C4-2B (cell line): ENCODE measurements at regions not wholly inside any gene's neighbourhood (a gene's known extent, or its start where the extent isn't known, plus 50 kb on each side); places are given as distances from the start of the nearest gene placed in this dataset.

Experiments
- H3K27ac ChIP-seq: fragments of 450-650 bp; 2 replicates; pipeline ENCODE4 v1.5.1; 2017
- ZFX ChIP-seq: fragments of 450-650 bp; IDR thresholded peaks from 2 replicates; pipeline ENCODE4 v1.6.1; 2017
- TF ChIP-seq, protein P1 (sequence below): fragments of 450-650 bp; conservative IDR thresholded peaks from 2 replicates; pipeline ENCODE4 v1.5.1; 2017; ENCODE audit warnings: mild to moderate bottlenecking

DNA sequence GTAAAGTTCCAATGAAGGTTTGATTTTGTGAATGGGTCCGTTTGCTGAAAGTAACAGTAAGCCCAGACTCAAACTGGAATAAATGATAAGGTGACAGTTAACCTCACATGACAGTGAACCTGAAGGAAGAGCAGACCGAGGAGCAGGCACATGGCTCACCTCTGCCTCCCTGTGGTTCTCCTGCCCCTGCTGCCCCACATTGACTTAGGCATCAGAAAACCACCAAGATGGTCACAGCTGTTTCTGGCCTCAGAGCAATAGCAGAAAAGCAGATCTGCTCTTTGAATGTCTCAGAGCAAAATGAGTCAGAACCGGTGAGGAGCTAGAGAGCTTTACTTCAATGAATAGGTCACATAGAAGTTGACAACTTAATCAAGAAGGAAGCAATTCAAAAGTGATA, 487.6 kb downstream of the METTL4 start:
- TF ChIP-seq ZFX, result no peak
- TF ChIP-seq, protein P1, sequence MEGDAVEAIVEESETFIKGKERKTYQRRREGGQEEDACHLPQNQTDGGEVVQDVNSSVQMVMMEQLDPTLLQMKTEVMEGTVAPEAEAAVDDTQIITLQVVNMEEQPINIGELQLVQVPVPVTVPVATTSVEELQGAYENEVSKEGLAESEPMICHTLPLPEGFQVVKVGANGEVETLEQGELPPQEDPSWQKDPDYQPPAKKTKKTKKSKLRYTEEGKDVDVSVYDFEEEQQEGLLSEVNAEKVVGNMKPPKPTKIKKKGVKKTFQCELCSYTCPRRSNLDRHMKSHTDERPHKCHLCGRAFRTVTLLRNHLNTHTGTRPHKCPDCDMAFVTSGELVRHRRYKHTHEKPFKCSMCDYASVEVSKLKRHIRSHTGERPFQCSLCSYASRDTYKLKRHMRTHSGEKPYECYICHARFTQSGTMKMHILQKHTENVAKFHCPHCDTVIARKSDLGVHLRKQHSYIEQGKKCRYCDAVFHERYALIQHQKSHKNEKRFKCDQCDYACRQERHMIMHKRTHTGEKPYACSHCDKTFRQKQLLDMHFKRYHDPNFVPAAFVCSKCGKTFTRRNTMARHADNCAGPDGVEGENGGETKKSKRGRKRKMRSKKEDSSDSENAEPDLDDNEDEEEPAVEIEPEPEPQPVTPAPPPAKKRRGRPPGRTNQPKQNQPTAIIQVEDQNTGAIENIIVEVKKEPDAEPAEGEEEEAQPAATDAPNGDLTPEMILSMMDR, result peak; percentile 53
- H3K27ac ChIP-seq, result no peak overlapping the region

DNA sequence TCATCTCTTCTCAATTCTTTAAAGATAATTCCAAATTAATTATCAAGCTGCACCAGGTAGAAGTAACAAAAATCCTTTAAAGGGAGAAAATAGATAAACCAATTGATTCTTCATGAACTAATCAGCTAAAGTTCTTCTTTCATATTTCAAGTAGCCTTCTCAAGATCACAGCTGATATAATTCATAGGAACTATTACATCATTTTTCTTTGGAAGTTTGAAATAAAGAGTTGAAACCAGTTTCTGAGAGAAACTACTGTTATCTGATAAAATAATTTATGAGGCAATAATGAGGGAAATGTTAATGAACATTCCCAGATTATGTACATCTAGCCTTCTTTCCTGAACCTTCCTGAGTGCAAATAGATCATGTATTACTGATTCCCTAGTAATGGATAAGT, 484.9 kb downstream of the METTL4 start:
- no peak overlapping the region for H3K27ac ChIP-seq
- TF ChIP-seq, protein P1, result no peak
- no peak for TF ChIP-seq ZFX

DNA sequence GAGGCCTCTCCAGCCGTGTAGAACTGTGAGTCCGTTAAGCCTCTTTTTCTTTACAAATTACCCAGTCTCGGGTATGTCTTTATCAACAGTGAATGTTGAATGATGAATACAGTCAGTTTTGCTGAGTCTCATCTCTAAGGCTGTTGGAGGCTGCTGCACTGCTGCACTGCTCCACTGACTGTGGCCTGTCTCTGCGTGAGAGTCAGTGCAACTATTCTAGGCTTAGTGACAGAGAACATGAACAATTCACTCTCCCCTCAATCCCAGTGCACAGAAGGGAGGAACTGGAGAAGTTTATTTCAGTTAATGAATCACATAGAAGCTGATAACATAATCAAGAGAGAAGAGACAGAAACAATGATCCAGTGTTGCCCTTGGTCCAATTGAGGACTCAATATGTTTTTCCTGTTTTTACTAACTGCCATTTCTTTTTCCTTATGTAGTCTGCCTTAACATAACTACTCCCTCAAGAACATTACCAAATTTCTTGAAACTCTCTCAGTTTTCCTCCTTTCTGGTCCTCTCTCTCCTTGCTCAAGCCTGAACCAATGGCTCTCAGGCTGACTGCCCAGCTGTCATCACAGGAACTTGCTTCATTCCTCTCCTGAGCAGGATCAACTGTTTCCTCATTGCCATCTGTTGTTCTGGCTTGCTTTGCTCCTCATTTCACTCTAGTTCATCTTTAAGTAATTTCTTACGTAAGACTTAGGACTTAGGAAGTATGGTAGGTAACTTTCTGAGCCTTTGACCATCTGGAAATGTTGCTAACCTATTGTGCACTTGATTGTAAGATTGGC, 483.2 kb downstream of the METTL4 start:
- no peak for TF ChIP-seq ZFX
- TF ChIP-seq, protein P1, result no peak
- no peak overlapping the region for H3K27ac ChIP-seq

DNA sequence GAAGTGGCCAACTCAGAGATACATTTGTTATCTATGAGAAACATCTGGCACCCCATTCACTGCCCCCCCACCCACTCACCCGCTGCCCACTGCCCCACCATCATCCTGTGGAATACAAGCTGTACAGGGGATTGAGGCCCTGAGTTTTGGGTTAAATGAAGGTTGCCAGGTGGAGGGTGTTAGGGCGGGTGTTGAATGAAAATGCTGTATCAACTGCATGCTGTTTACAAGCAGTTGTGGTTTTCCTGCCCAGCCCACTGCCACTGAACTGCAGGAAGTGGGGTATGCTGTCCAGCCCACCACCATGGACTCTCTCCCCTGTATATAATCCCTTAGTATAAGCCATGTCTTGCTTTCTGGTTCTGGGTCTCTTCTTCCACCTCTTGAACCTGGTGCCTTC, 481.9 kb downstream of the METTL4 start:
- TF ChIP-seq, protein P1, result no peak
- TF ChIP-seq ZFX, result no peak
- no peak overlapping the region for H3K27ac ChIP-seq

DNA sequence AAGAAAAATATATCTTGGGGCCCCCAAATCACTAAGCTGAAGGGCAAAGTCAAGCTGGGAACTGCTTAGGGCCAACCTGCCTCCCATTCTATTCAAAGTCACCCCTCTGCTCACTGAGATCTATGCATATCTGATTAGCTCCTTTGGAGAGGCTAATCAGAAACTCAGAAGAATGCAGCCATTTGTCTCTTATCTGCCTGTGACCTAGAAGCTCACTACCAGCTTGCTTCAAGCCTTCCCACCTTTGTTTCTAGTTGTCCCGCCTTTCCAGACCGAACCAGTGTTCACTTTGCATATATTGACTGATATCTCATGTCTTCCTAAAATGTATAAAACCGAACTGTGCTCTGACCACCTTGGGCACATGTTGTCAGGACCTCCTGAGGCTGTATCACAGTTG, 479.4 kb downstream of the METTL4 start:
- TF ChIP-seq, protein P1, result no peak
- TF ChIP-seq ZFX, result no peak
- no peak overlapping the region for H3K27ac ChIP-seq

DNA sequence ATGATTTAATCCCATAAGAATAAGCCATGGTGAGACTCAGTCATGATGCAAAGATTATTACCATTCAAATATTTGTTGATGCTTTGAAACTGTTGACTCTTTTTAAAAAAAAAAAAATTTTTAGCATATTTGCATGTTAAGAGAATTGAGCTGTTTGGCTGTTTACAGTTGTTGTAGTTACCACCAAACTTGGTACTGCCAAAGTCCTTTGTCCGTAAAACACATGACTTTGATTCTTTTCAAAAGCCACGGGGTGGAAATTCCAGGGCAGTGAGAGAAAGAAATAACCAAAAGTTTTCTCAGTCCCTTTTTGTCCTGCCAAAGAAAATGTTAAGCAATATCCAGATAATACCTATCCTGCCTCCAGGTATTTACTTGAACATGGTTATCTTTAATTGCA, 474.8 kb downstream of the METTL4 start:
- H3K27ac ChIP-seq, result no peak overlapping the region
- TF ChIP-seq ZFX, result no peak
- TF ChIP-seq, protein P1, result no peak

DNA sequence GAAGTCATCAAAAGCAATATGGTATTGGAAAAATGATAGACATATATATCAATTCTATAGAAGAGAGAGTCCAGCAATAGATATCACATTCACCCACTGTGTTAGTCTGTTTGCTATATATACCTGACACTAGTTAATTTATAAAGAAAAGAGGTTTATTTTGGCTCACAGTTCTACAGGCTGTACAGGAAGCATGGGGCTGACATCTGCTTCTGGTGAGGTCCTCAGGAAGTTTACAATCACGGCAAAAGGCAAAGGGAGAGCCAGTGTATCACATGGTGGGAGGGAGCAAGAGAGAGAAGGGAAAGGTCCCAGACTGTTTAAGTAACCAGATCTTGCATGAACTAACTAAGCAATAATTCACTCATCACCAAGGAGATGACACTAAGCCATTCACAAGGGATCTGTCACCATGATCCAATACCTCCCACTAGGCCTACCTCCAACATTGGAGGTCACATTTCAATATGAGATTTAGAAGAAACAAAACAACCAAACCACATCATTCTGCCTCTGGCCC, 470.6 kb downstream of the METTL4 start:
- TF ChIP-seq, protein P1, result no peak
- TF ChIP-seq ZFX, result no peak

More for the DNA sequence above, 470.6 kb downstream of the METTL4 start:
- no peak overlapping the region for H3K27ac ChIP-seq
